Fibroblast of lung (primary cell): ENCODE measurements at regions not wholly inside any gene's neighbourhood (a gene's known extent, or its start where the extent isn't known, plus 50 kb on each side); places are given as distances from the start of the nearest gene placed in this dataset.

Experiments used
- DNase-seq, 2 donors: peaks; one replicate each; pipeline versions ENCODE4 v3.0.0 to v3.0.0-alpha.2; 2010; ENCODE audit warnings: low read depth in 2 of 2
- H2AFZ ChIP-seq: 2 replicates; pipeline ENCODE4 v1.5.1; 2012; ENCODE audit warnings: low read length, control low read depth, inconsistent platforms
- H3K27ac ChIP-seq: 2 replicates; pipeline ENCODE4 v1.5.1; 2011; ENCODE audit warnings: low read length, control low read depth; ENCODE audit not compliant: insufficient read depth
- H3K27me3 ChIP-seq: 2 replicates; pipeline ENCODE4 v1.5.1; 2011; ENCODE audit warnings: mild to moderate bottlenecking, low read length; ENCODE audit not compliant: control insufficient read depth, insufficient read depth
- H3K36me3 ChIP-seq: 2 replicates; pipeline ENCODE4 v1.5.1; 2011; ENCODE audit warnings: low read length; ENCODE audit not compliant: control insufficient read depth, insufficient read depth
- H3K4me1 ChIP-seq: 2 replicates; pipeline ENCODE4 v1.5.1; 2011; ENCODE audit warnings: low read length; ENCODE audit not compliant: control insufficient read depth, insufficient read depth; ENCODE audit errors: extremely low read depth
- H3K4me2 ChIP-seq: 2 replicates; pipeline ENCODE4 v1.5.1; 2011; ENCODE audit warnings: low read length, control low read depth; ENCODE audit not compliant: insufficient read depth; ENCODE audit errors: extremely low read depth
- H3K4me3 ChIP-seq, 4 experiments: fragments of 200-600 bp in 1 of 4; sonication (generic) in 1 of 4; replicated peaks in 1 of 4; 2 replicates each; pipeline ENCODE4 v1.5.1; 2011 to 2016; ENCODE audit warnings: low read length in 4 of 4, low read depth in 3 of 4, mild to moderate bottlenecking in 3 of 4, control low read depth in 2 of 4, inconsistent platforms in 1 of 4, mixed read lengths in 1 of 4; ENCODE audit not compliant: insufficient read depth in 1 of 4; ENCODE audit errors: control extremely low read depth in 1 of 4
- H3K79me2 ChIP-seq: 2 replicates; pipeline ENCODE4 v1.5.1; 2012; ENCODE audit warnings: mild to moderate bottlenecking, low read length, inconsistent platforms; ENCODE audit not compliant: control insufficient read depth, insufficient read depth
- H3K9ac ChIP-seq: 2 replicates; pipeline ENCODE4 v1.5.1; 2011; ENCODE audit warnings: mild to moderate bottlenecking, low read length, control low read depth; ENCODE audit not compliant: insufficient read depth
- H3K9me3 ChIP-seq: 2 replicates; pipeline ENCODE4 v1.5.1; 2012; ENCODE audit warnings: low read depth, low read length; ENCODE audit not compliant: control insufficient read depth, insufficient read depth
- H4K20me1 ChIP-seq: 2 replicates; pipeline ENCODE4 v1.5.1; 2011; ENCODE audit warnings: low read length; ENCODE audit not compliant: control insufficient read depth, insufficient read depth; ENCODE audit errors: extremely low read depth
- EZH2 ChIP-seq: IDR thresholded peaks from 2 replicates; pipeline ENCODE4 v1.5.1; 2012; ENCODE audit warnings: low read length, control low read depth, mild to moderate bottlenecking; ENCODE audit errors: missing control alignments
- TF ChIP-seq, protein P1 (sequence below), 2 donors: IDR thresholded peaks in 1 of 2; conservative IDR thresholded peaks in 1 of 2; 1 replicate in 1 of 2; 2 replicates in 1 of 2; pipeline ENCODE4 v1.5.1; 2011 to 2012; ENCODE audit warnings: low read length in 2 of 2, control low read depth in 1 of 2, inconsistent platforms in 1 of 2, low read depth in 1 of 2, mild to moderate bottlenecking in 1 of 2

DNA sequence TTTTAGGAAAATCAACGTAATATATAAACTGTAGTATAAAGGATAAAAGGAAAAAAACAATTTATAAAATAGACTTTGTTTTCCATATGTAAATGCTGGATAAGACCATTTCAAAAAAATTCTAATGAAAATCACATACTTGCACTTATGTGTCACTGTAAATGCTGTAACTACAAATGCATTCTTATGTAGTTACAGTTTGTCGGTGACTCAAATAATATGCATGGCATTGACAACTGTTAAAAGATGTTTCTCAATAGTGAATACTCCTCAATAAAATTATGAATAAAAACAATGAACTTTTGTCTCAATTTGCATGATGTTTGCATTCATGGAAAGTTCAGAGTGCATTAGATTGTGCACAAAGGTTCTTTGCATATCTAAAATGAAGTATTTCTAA lies 614.0 kb upstream of the CHRM3 start:
- Histone ChIP-seq H4K20me1 (no peaks in the 10 kb centered on the region), H3K4me2 (no peak overlapping the region), H3K36me3 (no peaks in the 10 kb centered on the region), H3K27ac (no peak overlapping the region), H3K4me3 (no peak overlapping the region), H3K4me1 (no peaks in the 10 kb centered on the region), H3K79me2 (no peaks in the 10 kb centered on the region), H3K9me3 (no peaks in the 10 kb centered on the region), H3K27me3 (no peaks in the 10 kb centered on the region), H2AFZ (no peak overlapping the region), H3K9ac (no peak overlapping the region)
- TF ChIP-seq, protein P1, sequence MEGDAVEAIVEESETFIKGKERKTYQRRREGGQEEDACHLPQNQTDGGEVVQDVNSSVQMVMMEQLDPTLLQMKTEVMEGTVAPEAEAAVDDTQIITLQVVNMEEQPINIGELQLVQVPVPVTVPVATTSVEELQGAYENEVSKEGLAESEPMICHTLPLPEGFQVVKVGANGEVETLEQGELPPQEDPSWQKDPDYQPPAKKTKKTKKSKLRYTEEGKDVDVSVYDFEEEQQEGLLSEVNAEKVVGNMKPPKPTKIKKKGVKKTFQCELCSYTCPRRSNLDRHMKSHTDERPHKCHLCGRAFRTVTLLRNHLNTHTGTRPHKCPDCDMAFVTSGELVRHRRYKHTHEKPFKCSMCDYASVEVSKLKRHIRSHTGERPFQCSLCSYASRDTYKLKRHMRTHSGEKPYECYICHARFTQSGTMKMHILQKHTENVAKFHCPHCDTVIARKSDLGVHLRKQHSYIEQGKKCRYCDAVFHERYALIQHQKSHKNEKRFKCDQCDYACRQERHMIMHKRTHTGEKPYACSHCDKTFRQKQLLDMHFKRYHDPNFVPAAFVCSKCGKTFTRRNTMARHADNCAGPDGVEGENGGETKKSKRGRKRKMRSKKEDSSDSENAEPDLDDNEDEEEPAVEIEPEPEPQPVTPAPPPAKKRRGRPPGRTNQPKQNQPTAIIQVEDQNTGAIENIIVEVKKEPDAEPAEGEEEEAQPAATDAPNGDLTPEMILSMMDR (conservative IDR thresholded peaks at IDR 0.05 in 1 of 2, IDR thresholded peaks at IDR 0.05 in 1 of 2; ENCODE audit: low read depth in 1 of 2, low read length in 2 of 2) = no peak
- TF ChIP-seq EZH2 = no peak
- DNase-seq = peak in 1 of 2 donors; percentile 56

DNA sequence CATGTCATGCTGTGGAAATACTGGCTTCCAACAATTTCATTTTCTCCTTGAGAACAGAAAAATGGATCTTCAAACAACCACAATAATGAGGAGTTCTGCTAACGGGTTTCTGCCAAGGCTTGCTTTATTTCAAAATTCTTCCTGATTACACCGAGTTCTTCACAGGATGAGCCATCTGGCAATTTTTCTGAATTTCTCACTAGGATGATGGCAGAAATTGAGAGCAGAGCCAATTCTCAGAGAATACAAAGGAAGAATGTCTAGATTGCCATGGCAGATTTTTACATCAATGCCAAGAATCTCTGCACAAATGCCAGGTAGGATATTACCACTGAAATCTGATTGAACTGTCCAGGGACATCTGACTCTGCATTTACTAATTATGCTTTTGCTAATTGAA lies 619.0 kb upstream of the CHRM3 start:
- no peak overlapping the region for H3K4me3 ChIP-seq
- no peaks in the 10 kb centered on the region for H3K79me2 ChIP-seq
- no peaks in the 10 kb centered on the region for H3K27me3 ChIP-seq
- DNase-seq = no peak
- no peak overlapping the region for H3K9ac ChIP-seq
- H2AFZ ChIP-seq = no peak overlapping the region
- no peak overlapping the region for H3K4me2 ChIP-seq
- no peaks in the 10 kb centered on the region for H3K36me3 ChIP-seq
- H3K27ac ChIP-seq = no peak overlapping the region
- no peaks in the 10 kb centered on the region for H3K4me1 ChIP-seq
- H4K20me1 ChIP-seq = no peaks in the 10 kb centered on the region
- TF ChIP-seq, protein P1 (conservative IDR thresholded peaks at IDR 0.05 in 1 of 2, IDR thresholded peaks at IDR 0.05 in 1 of 2; ENCODE audit: low read depth in 1 of 2, low read length in 2 of 2) = no peak
- TF ChIP-seq EZH2 = no peak
- no peaks in the 10 kb centered on the region for H3K9me3 ChIP-seq

DNA sequence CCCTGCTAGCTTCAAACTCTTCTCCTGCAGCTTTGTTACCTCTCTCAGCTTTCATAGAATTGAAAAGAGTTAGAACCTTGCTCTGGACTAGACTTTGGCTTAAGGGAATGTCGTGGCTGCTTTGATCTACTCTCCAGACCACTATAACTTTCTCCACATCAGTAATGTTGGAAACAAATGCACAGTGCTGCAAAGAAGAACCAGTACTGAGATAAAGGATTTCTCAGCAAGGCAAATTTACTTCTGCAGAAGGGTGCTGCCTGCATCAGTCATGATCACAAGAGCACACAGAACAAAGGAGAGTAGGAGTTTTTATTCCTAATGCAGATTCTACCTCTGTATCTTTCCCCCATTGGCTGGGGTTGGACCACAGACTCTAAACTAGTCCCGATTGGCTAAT lies 621.6 kb upstream of the CHRM3 start:
- H3K27me3 ChIP-seq = no peaks in the 10 kb centered on the region
- DNase-seq = no peak
- H3K9ac ChIP-seq = no peak overlapping the region
- no peak for TF ChIP-seq EZH2
- TF ChIP-seq, protein P1 (conservative IDR thresholded peaks at IDR 0.05 in 1 of 2, IDR thresholded peaks at IDR 0.05 in 1 of 2; ENCODE audit: low read depth in 1 of 2, low read length in 2 of 2) = no peak
- no peaks in the 10 kb centered on the region for H3K9me3 ChIP-seq
- H3K79me2 ChIP-seq = no peaks in the 10 kb centered on the region
- no peak overlapping the region for H3K4me2 ChIP-seq
- H4K20me1 ChIP-seq = no peaks in the 10 kb centered on the region
- no peak overlapping the region for H2AFZ ChIP-seq
- H3K27ac ChIP-seq = no peak overlapping the region
- H3K4me3 ChIP-seq = no peak overlapping the region
- H3K4me1 ChIP-seq = no peaks in the 10 kb centered on the region
- no peaks in the 10 kb centered on the region for H3K36me3 ChIP-seq
